ENCODE measurements at regions not wholly inside any gene's neighbourhood (a gene's known extent, or its start where the extent isn't known, plus 50 kb on each side); places are given as distances from the start of the nearest gene placed in this dataset.

DNA sequence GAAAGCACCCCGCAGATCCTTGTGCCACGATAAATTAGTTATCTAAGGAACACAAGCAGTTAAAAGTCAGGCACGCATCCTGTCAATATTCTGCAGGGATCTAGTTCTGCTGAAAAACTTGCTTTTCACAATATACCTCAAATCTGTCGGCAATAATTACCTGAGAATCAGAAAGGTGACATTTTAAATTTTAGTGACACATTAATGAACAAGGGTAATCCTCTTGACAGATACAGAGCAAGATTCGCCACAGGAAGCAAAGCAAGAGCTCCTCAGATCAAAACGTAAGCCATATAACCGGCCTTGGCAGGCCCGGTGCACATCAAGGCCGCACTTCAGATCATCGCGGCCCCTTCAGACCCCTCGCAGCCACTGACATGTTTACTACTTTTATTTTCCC, 185.7 kb downstream of the ATPSCKMT start:
- intact Hi-C loops (cut with micrococcal nuclease), result no loop called here
- no peak overlapping the region for H3K27ac Mint-ChIP-seq (ENCODE audit: low read depth, unreplicated experiment)
- ChIA-PET POLR2A (no interaction called here), CTCF (no interaction called here)
- no peak overlapping the region for H3K4me3 Mint-ChIP-seq (ENCODE audit: unreplicated experiment)
- no peaks in the 10 kb centered on the region for H3K9me3 Mint-ChIP-seq (ENCODE audit: unreplicated experiment)
- H3K36me3 Mint-ChIP-seq (ENCODE audit: insufficient read depth, unreplicated experiment), result no peaks in the 10 kb centered on the region
- no peaks in the 10 kb centered on the region for H3K27me3 Mint-ChIP-seq (ENCODE audit: insufficient read depth, unreplicated experiment)
- BruUV-seq (replicated peaks), result no TSS peak
- no peaks in the 10 kb centered on the region for H3K4me1 Mint-ChIP-seq (ENCODE audit: insufficient read depth, unreplicated experiment)
- no peak for TF ChIP-seq CTCF (IDR thresholded peaks at IDR 0.05; ENCODE audit: unreplicated experiment)
- DNase-seq (ENCODE audit: unreplicated experiment), result no peak

- no peak for TF ChIP-seq CTCF (IDR thresholded peaks at IDR 0.05; ENCODE audit: unreplicated experiment)
- no peak overlapping the region for H3K4me3 Mint-ChIP-seq (ENCODE audit: unreplicated experiment)
- intact Hi-C loops (cut with micrococcal nuclease), result no loop called here
- no peak for DNase-seq (ENCODE audit: unreplicated experiment)
- no peaks in the 10 kb centered on the region for H3K36me3 Mint-ChIP-seq (ENCODE audit: insufficient read depth, unreplicated experiment)
- no peaks in the 10 kb centered on the region for H3K9me3 Mint-ChIP-seq (ENCODE audit: unreplicated experiment)
- H3K27ac Mint-ChIP-seq (ENCODE audit: low read depth, unreplicated experiment), result no peak overlapping the region
- POLR2A ChIA-PET, result no interaction called here
- no peaks in the 10 kb centered on the region for H3K4me1 Mint-ChIP-seq (ENCODE audit: insufficient read depth, unreplicated experiment)
- no TSS peak for BruUV-seq (replicated peaks)
- H3K27me3 Mint-ChIP-seq (ENCODE audit: insufficient read depth, unreplicated experiment), result no peaks in the 10 kb centered on the region
- CTCF ChIA-PET, result interaction anchor here (0.6 to 0.7 kb wide), 2 partner anchors 12 to 28 kb away, joined by 3 to 4 read pairs; no protein-coding TSS in a partner anchor
Measured at GRCh38 chr5:10059980-10060379, 189.7 kb downstream of the ATPSCKMT start.

DNA sequence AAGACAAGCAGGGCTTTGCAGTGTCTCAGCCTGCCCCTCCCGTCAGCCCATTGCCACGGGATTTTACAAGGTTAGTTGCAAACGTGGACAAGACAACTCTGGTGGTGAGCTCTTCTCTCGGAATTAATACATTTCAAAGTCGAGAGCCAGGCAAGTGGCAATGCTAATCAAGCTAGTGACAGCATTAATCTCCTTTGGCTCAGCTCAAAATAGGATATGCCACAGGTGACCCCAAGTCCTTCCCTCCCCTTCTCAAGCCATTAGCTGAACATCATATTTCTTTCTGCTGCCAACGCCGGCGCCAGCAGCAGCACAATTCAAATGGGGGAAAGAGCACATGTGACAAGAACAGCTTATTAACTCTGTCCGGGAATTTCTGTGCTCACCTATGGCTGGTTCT, 190.1 kb downstream of the ATPSCKMT start:
- H3K36me3 Mint-ChIP-seq (ENCODE audit: insufficient read depth, unreplicated experiment), result no peaks in the 10 kb centered on the region
- no peak overlapping the region for H3K27ac Mint-ChIP-seq (ENCODE audit: low read depth, unreplicated experiment)
- no peaks in the 10 kb centered on the region for H3K27me3 Mint-ChIP-seq (ENCODE audit: insufficient read depth, unreplicated experiment)
- H3K4me1 Mint-ChIP-seq (ENCODE audit: insufficient read depth, unreplicated experiment), result no peaks in the 10 kb centered on the region
- CTCF ChIA-PET, result interaction anchor here (0.6 to 0.7 kb wide), 2 partner anchors 12 to 28 kb away, joined by 3 to 4 read pairs; no protein-coding TSS in a partner anchor
- POLR2A ChIA-PET, result no interaction called here
- intact Hi-C loops (cut with micrococcal nuclease), result no loop called here
- no peak for DNase-seq (ENCODE audit: unreplicated experiment)
- BruUV-seq (replicated peaks), result no TSS peak
- no peak overlapping the region for H3K4me3 Mint-ChIP-seq (ENCODE audit: unreplicated experiment)
- no peak for TF ChIP-seq CTCF (IDR thresholded peaks at IDR 0.05; ENCODE audit: unreplicated experiment)
- H3K9me3 Mint-ChIP-seq (ENCODE audit: unreplicated experiment), result no peaks in the 10 kb centered on the region

DNA sequence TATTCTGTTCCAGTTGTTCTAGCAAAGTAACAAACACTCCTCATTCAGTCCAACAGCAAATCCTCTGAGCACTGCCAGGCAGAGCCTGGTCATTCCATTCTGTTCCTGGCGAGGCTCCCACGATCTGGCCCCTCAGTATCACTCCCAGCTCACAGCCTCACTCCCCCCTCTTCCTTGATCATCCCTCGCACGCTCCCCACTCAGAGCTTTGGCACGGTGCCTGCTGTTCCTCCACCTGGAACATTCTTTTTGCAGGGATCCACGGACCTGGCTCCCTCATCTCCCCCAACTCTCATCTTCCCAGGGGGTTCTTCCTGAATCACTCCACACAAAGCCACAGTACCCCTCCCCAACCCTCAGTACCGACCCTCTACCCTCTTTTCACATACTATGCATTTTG, 192.3 kb downstream of the ATPSCKMT start:
- BruUV-seq (replicated peaks), result no TSS peak
- ChIA-PET CTCF (no interaction called here), POLR2A (no interaction called here)
- DNase-seq (ENCODE audit: unreplicated experiment), result no peak
- TF ChIP-seq CTCF (IDR thresholded peaks at IDR 0.05; ENCODE audit: unreplicated experiment), result no peak
- Mint-ChIP-seq H3K27me3 (ENCODE audit: insufficient read depth, unreplicated experiment) (no peaks in the 10 kb centered on the region), H3K27ac (ENCODE audit: low read depth, unreplicated experiment) (no peak overlapping the region), H3K4me3 (ENCODE audit: unreplicated experiment) (no peak overlapping the region), H3K36me3 (ENCODE audit: insufficient read depth, unreplicated experiment) (no peaks in the 10 kb centered on the region), H3K9me3 (ENCODE audit: unreplicated experiment) (peaks cover 7% of the 10 kb centered on the region), H3K4me1 (ENCODE audit: insufficient read depth, unreplicated experiment) (no peaks in the 10 kb centered on the region)
- intact Hi-C loops (cut with micrococcal nuclease), result no loop called here

All from MCF 10A (cell line).